ENCODE measurements at regions not wholly inside any gene's neighbourhood (a gene's known extent, or its start where the extent isn't known, plus 50 kb on each side); places are given as distances from the start of the nearest gene placed in this dataset.

DNA sequence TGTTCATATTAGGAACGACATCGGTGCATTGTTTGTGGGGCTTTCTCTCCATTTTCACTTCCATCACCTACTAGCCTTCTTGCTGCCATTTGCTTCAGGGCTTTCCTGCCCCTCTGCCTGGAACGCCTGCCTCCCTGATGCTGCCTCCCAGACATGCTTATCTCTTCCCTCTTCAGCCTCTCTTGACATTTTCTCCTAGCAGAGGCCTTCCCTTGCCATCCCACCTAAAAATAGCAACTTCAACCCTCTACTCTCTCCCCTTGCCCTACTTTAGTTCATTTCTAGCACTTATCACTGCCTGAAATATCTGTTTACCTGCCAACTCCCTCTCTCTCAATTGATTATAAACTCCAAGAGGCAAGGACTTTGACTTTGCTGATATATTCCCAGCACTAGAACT is 210.3 kb downstream of the SP3 start:
- Histone ChIP-seq H3K27ac (ENCODE audit: low read depth in 2 of 2, low read length in 1 of 2) (no peak overlapping the region), H3K27me3 (ENCODE audit: control insufficient read depth in 1 of 2, insufficient read depth in 2 of 2, low read length in 2 of 2) (no peaks in the 10 kb centered on the region), H3K9me3 (ENCODE audit: control insufficient read depth in 2 of 2, insufficient read depth in 1 of 2, low read depth in 1 of 2, low read length in 1 of 2) (no peaks in the 10 kb centered on the region), H3K36me3 (ENCODE audit: control insufficient read depth in 2 of 2, insufficient read depth in 2 of 2, low read length in 1 of 2) (no peaks in the 10 kb centered on the region), H3K4me3 (ENCODE audit: low read depth in 1 of 2, low read length in 2 of 2) (no peak overlapping the region), H3K4me1 (ENCODE audit: control insufficient read depth in 2 of 2, insufficient read depth in 2 of 2, low read length in 1 of 2) (no peaks in the 10 kb centered on the region)
- WGBS, 2 donors: 88 to 89% methylated on average over 3 of the region's 3 CpGs

DNA sequence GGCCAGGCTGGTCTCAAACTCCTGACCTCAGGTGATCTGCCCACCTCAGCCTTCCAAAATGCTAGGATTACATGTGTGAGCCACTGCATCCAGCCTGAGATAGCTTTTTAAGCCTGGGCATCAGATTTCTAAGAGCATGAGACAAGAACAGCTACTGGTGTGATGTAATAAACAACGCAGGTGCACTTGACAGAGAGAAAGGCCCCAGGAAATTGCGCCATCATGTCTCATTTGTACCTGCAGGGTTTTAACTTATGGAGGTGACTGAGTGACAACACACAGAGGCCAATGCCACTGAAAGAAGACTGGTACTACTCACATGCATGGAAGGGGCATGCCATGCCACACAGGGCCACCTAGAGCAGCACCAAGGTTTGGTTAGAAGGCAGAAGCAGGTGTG is 209.4 kb downstream of the SP3 start:
- Histone ChIP-seq H3K9me3 (ENCODE audit: control insufficient read depth in 2 of 2, insufficient read depth in 1 of 2, low read depth in 1 of 2, low read length in 1 of 2) (no peaks in the 10 kb centered on the region), H3K27ac (ENCODE audit: low read depth in 2 of 2, low read length in 1 of 2) (no peak overlapping the region), H3K36me3 (ENCODE audit: control insufficient read depth in 2 of 2, insufficient read depth in 2 of 2, low read length in 1 of 2) (no peaks in the 10 kb centered on the region), H3K27me3 (ENCODE audit: control insufficient read depth in 1 of 2, insufficient read depth in 2 of 2, low read length in 2 of 2) (no peaks in the 10 kb centered on the region), H3K4me1 (ENCODE audit: control insufficient read depth in 2 of 2, insufficient read depth in 2 of 2, low read length in 1 of 2) (no peaks in the 10 kb centered on the region), H3K4me3 (ENCODE audit: low read depth in 1 of 2, low read length in 2 of 2) (no peak overlapping the region)
- WGBS, 2 donors: 91 to 96% methylated on average over 2 of the region's 2 CpGs

DNA sequence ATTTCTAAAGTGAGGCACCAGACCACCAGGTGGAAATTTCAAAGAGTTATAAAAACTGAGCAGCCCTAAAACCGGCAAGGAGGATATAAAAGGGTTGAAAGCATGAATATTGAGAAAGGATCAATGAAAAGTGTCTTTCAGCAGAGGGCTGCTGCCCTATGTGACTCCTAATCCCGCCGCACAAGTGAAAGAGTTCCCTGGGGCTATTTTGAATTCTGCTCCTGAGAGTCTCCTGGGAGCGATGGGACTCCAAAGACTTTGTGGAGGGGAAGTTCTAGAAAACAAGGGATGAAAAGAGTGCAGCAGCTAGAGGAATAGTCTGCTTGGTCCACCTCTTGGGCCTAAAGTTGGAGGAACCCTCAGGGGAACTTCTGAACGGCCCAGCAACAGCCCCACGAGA is 205.2 kb downstream of the SP3 start:
- Histone ChIP-seq H3K9me3 (ENCODE audit: control insufficient read depth in 2 of 2, insufficient read depth in 1 of 2, low read depth in 1 of 2, low read length in 1 of 2) (peaks cover 0 to 3% of the 10 kb centered on the region in 2 donors), H3K36me3 (ENCODE audit: control insufficient read depth in 2 of 2, insufficient read depth in 2 of 2, low read length in 1 of 2) (no peaks in the 10 kb centered on the region), H3K4me3 (ENCODE audit: low read depth in 1 of 2, low read length in 2 of 2) (no peak overlapping the region), H3K4me1 (ENCODE audit: control insufficient read depth in 2 of 2, insufficient read depth in 2 of 2, low read length in 1 of 2) (no peaks in the 10 kb centered on the region), H3K27ac (ENCODE audit: low read depth in 2 of 2, low read length in 1 of 2) (no peak overlapping the region), H3K27me3 (ENCODE audit: control insufficient read depth in 1 of 2, insufficient read depth in 2 of 2, low read length in 2 of 2) (no peaks in the 10 kb centered on the region)
- 89 to 91% methylated on average over 6 of the region's 6 CpGs for WGBS, 2 donors

DNA sequence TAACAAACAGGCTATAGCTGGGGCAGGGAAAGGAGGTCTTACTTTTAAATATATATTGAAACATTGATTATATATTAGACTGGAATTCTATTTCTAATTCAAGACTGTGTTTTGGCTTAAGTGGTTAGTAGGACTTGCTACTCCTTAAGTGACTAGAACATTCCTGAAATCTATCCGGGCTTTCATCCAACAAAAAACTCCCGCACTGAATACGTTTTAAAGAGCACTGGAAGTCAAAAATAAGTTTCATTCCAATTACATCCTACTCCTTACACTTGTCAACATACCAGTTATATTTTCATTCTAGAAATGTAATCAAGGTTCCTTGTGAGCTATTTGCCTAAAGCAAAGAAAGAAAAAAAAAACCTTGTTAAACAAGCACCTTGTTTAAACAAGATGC is 204.6 kb downstream of the SP3 start:
- WGBS, 2 donors: 31 to 35% methylated on average over 3 of the region's 3 CpGs
- no peak overlapping the region for H3K27ac ChIP-seq (ENCODE audit: low read depth in 2 of 2, low read length in 1 of 2)
- H3K36me3 ChIP-seq (ENCODE audit: control insufficient read depth in 2 of 2, insufficient read depth in 2 of 2, low read length in 1 of 2): no peaks in the 10 kb centered on the region

DNA sequence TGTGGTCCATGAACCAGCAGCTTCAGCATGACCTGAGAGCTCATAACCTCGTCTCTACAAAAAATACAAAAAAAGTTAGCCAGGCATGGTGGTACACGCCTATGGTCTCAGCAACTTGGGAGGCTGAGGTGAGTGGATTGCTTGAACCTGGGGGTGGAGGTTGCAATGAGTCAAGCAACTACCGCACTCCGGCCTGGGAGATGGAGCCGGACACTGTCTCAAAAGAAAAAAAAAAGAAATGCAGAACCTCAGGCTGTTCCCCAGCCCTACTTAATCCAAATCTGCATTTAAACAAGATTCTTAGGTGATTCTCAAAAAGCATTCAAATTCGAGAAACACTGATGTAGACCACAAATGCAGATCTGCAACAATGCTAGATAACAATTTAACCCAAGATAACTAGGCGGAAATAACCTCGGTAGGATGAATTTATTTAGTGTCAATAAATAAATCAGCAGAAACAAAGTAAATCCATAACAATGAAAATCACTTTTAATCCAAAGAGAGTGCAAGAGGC is 203.5 kb downstream of the SP3 start:
- Histone ChIP-seq H3K4me3 (ENCODE audit: low read depth in 1 of 2, low read length in 2 of 2) (no peak overlapping the region), H3K9me3 (ENCODE audit: control insufficient read depth in 2 of 2, insufficient read depth in 1 of 2, low read depth in 1 of 2, low read length in 1 of 2) (peaks cover 0 to 3% of the 10 kb centered on the region in 2 donors), H3K27me3 (ENCODE audit: control insufficient read depth in 1 of 2, insufficient read depth in 2 of 2, low read length in 2 of 2) (no peaks in the 10 kb centered on the region), H3K4me1 (ENCODE audit: control insufficient read depth in 2 of 2, insufficient read depth in 2 of 2, low read length in 1 of 2) (no peaks in the 10 kb centered on the region), H3K27ac (ENCODE audit: low read depth in 2 of 2, low read length in 1 of 2) (no peak overlapping the region), H3K36me3 (ENCODE audit: control insufficient read depth in 2 of 2, insufficient read depth in 2 of 2, low read length in 1 of 2) (no peaks in the 10 kb centered on the region)
- WGBS, 2 donors: 87 to 88% methylated on average over 8 of the region's 8 CpGs

More for the DNA sequence above, 204.6 kb downstream of the SP3 start:
- Histone ChIP-seq H3K4me1 (ENCODE audit: control insufficient read depth in 2 of 2, insufficient read depth in 2 of 2, low read length in 1 of 2) (no peaks in the 10 kb centered on the region), H3K27me3 (ENCODE audit: control insufficient read depth in 1 of 2, insufficient read depth in 2 of 2, low read length in 2 of 2) (no peaks in the 10 kb centered on the region), H3K4me3 (ENCODE audit: low read depth in 1 of 2, low read length in 2 of 2) (no peak overlapping the region), H3K9me3 (ENCODE audit: control insufficient read depth in 2 of 2, insufficient read depth in 1 of 2, low read depth in 1 of 2, low read length in 1 of 2) (peaks cover 0 to 3% of the 10 kb centered on the region in 2 donors)

DNA sequence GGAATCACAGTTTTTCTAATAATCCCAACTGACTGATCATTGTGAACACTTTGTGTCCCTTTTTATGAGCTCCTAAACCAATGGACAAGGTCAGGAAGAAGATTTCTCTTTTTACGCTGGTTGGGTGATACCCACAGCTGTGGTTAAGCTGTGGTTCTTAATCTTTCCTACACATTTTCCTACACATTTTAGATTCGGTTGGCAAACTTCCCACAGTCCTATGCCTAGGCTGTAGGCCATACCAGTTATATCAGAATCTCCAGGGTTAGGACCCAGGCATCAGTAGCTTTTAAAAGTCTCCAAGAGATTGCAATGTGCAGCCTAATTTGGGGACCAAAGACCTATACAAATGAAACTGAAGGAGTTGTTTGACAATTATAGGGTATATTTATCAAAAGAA is 203.0 kb downstream of the SP3 start:
- Histone ChIP-seq H3K4me1 (ENCODE audit: control insufficient read depth in 2 of 2, insufficient read depth in 2 of 2, low read length in 1 of 2) (no peaks in the 10 kb centered on the region), H3K27me3 (ENCODE audit: control insufficient read depth in 1 of 2, insufficient read depth in 2 of 2, low read length in 2 of 2) (no peaks in the 10 kb centered on the region)
- 78 to 81% methylated on average over 2 of the region's 2 CpGs for WGBS, 2 donors

DNA sequence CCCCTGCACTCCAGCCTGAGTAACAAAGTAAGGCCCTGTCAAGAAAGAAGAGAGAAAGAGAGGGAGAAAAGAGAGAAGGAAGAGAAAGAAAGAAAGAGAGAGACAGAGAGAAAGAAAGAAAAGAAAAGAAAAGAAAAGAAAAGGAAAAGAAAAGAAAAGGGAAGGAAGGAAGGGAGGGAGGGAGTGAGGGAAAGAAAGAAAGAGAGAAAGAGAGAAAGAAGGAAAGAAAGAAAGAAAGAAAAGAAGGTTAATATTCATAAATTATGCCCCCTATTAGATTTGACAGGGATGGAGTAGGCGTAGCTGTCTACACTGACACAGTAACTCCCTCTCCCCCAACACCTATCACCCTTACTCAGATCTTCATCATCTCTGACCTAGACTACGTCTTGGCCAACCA is 202.3 kb downstream of the SP3 start:
- no peak overlapping the region for H3K4me3 ChIP-seq (ENCODE audit: low read depth in 1 of 2, low read length in 2 of 2)
- no peaks in the 10 kb centered on the region for H3K27me3 ChIP-seq (ENCODE audit: control insufficient read depth in 1 of 2, insufficient read depth in 2 of 2, low read length in 2 of 2)
- 94 to 95% methylated on average over 2 of the region's 2 CpGs for WGBS, 2 donors
- H3K27ac ChIP-seq (ENCODE audit: low read depth in 2 of 2, low read length in 1 of 2): no peak overlapping the region
- no peaks in the 10 kb centered on the region for H3K4me1 ChIP-seq (ENCODE audit: control insufficient read depth in 2 of 2, insufficient read depth in 2 of 2, low read length in 1 of 2)
- no peaks in the 10 kb centered on the region for H3K36me3 ChIP-seq (ENCODE audit: control insufficient read depth in 2 of 2, insufficient read depth in 2 of 2, low read length in 1 of 2)
- peaks cover 0 to 3% of the 10 kb centered on the region in 2 donors for H3K9me3 ChIP-seq (ENCODE audit: control insufficient read depth in 2 of 2, insufficient read depth in 1 of 2, low read depth in 1 of 2, low read length in 1 of 2)

More for the DNA sequence above, 203.0 kb downstream of the SP3 start:
- H3K9me3 ChIP-seq (ENCODE audit: control insufficient read depth in 2 of 2, insufficient read depth in 1 of 2, low read depth in 1 of 2, low read length in 1 of 2): peaks cover 0 to 3% of the 10 kb centered on the region in 2 donors
- no peaks in the 10 kb centered on the region for H3K36me3 ChIP-seq (ENCODE audit: control insufficient read depth in 2 of 2, insufficient read depth in 2 of 2, low read length in 1 of 2)
- no peak overlapping the region for H3K27ac ChIP-seq (ENCODE audit: low read depth in 2 of 2, low read length in 1 of 2)
- no peak overlapping the region for H3K4me3 ChIP-seq (ENCODE audit: low read depth in 1 of 2, low read length in 2 of 2)

DNA sequence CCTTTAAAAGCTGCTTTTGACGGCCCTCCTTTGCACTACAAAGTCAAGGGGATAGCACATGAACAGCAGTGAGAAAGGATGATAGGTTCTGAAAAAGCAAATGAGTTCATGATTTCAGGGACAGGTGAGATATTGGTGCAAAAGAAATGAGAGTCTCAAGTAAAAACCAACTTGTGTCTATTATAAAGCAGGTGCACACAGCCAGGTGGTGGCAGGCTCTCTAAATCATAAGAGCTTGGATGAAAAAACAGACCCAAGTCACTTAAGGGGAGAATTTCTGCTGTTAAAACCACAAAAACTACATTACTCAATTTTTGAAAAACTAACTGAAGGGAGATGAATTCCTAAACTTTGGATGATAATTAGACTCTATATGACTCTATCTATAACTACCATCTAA is 201.5 kb downstream of the SP3 start:
- H3K4me1 ChIP-seq (ENCODE audit: control insufficient read depth in 2 of 2, insufficient read depth in 2 of 2, low read length in 1 of 2): no peaks in the 10 kb centered on the region
- no peak overlapping the region for H3K4me3 ChIP-seq (ENCODE audit: low read depth in 1 of 2, low read length in 2 of 2)
- 92 to 96% methylated on average over 1 of the region's 1 CpG for WGBS, 2 donors
- H3K27ac ChIP-seq (ENCODE audit: low read depth in 2 of 2, low read length in 1 of 2): no peak overlapping the region
- no peaks in the 10 kb centered on the region for H3K27me3 ChIP-seq (ENCODE audit: control insufficient read depth in 1 of 2, insufficient read depth in 2 of 2, low read length in 2 of 2)
- no peaks in the 10 kb centered on the region for H3K36me3 ChIP-seq (ENCODE audit: control insufficient read depth in 2 of 2, insufficient read depth in 2 of 2, low read length in 1 of 2)
- peaks cover 0 to 3% of the 10 kb centered on the region in 2 donors for H3K9me3 ChIP-seq (ENCODE audit: control insufficient read depth in 2 of 2, insufficient read depth in 1 of 2, low read depth in 1 of 2, low read length in 1 of 2)

DNA sequence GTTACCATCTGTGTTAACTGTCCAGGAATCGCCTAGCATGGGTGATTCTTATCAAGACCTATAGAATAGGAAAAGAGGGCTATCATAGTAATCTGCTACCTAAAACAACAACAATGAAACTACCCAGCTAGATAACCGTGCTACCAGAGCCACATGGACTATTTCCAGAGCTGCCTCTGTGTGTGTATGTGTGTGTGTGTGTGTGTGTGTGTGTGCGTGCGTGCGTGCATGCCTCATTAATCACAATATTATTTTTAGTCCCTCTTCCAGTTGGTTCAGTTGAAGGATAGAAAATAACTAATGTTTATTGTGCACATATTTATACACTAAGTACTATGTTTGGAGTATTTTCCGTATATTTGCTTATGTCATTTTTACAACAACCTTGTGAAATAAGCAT is 201.1 kb downstream of the SP3 start:
- Histone ChIP-seq H3K27me3 (ENCODE audit: control insufficient read depth in 1 of 2, insufficient read depth in 2 of 2, low read length in 2 of 2) (no peaks in the 10 kb centered on the region), H3K4me3 (ENCODE audit: low read depth in 1 of 2, low read length in 2 of 2) (no peak overlapping the region), H3K9me3 (ENCODE audit: control insufficient read depth in 2 of 2, insufficient read depth in 1 of 2, low read depth in 1 of 2, low read length in 1 of 2) (peaks cover 0 to 3% of the 10 kb centered on the region in 2 donors), H3K36me3 (ENCODE audit: control insufficient read depth in 2 of 2, insufficient read depth in 2 of 2, low read length in 1 of 2) (no peaks in the 10 kb centered on the region), H3K27ac (ENCODE audit: low read depth in 2 of 2, low read length in 1 of 2) (no peak overlapping the region), H3K4me1 (ENCODE audit: control insufficient read depth in 2 of 2, insufficient read depth in 2 of 2, low read length in 1 of 2) (no peaks in the 10 kb centered on the region)
- 55 to 69% methylated on average over 6 of the region's 6 CpGs for WGBS, 2 donors

DNA sequence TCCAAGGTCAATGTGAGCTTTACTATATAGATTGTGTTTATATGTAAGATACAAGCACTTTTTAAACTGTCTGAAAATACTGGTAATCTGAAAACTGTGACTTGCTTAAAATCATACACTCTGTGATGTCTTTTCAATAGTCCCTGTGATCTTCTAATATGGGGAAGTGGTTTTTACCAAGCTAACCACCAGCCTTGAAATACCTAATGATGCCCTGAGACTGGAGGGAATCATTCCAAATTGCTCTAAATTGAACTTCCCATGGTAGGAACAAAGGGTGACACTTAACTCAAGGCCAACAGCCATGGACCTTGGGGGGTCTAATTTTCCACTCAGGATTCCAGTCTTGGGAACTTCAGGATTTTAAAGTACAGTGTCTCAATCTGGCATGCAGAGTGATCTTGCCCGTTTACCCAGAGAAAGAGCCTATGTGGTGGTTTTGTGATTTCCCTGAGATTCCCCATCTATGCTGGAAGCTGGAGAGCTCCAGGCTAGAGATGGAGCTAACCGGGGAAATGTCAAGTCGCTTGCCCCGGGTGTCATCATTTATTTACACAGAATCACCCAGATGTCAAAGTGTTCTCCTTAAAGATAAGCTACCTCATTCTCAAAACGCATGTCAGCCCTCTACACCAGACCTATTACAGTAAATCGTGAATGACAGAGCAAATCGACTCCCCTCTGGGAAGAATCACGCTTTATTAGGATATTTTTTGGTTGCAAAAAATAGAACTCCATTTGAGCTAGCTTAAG is 198.5 kb downstream of the SP3 start:
- WGBS, 2 donors: 78% methylated on average over 8 of the region's 8 CpGs
- Histone ChIP-seq H3K9me3 (ENCODE audit: control insufficient read depth in 2 of 2, insufficient read depth in 1 of 2, low read depth in 1 of 2, low read length in 1 of 2) (peaks cover 0 to 3% of the 10 kb centered on the region in 2 donors), H3K4me1 (ENCODE audit: control insufficient read depth in 2 of 2, insufficient read depth in 2 of 2, low read length in 1 of 2) (no peaks in the 10 kb centered on the region), H3K36me3 (ENCODE audit: control insufficient read depth in 2 of 2, insufficient read depth in 2 of 2, low read length in 1 of 2) (no peaks in the 10 kb centered on the region), H3K27me3 (ENCODE audit: control insufficient read depth in 1 of 2, insufficient read depth in 2 of 2, low read length in 2 of 2) (no peaks in the 10 kb centered on the region), H3K27ac (ENCODE audit: low read depth in 2 of 2, low read length in 1 of 2) (no peak overlapping the region), H3K4me3 (ENCODE audit: low read depth in 1 of 2, low read length in 2 of 2) (no peak overlapping the region)
